HEK293 (cell line): ENCODE measurements at regions not wholly inside any gene's neighbourhood (a gene's known extent, or its start where the extent isn't known, plus 50 kb on each side); places are given as distances from the start of the nearest gene placed in this dataset.

Source experiments
- CTCF ChIP-seq: fragments of 450-650 bp; formaldehyde crosslinking; IDR thresholded peaks from 2 replicates; pipeline ENCODE4 v1.5.1; 2016; ENCODE audit warnings: missing biosample characterization, missing genetic modification characterization
- PBX3 ChIP-seq: sonication (generic); formaldehyde crosslinking; IDR thresholded peaks from 2 replicates; pipeline ENCODE4 v1.8.1; 2022; ENCODE audit warnings: mild to moderate bottlenecking, moderate library complexity, missing genetic modification reagents
- REST ChIP-seq: fragments of 450-650 bp; formaldehyde crosslinking; IDR thresholded peaks from 2 replicates; pipeline ENCODE4 v1.5.1; 2016; ENCODE audit warnings: missing biosample characterization, missing genetic modification characterization
- ZBTB21 ChIP-seq: fragments of 450-650 bp; formaldehyde crosslinking; IDR thresholded peaks from 2 replicates; pipeline ENCODE4 v1.5.1; 2017; ENCODE audit warnings: missing biosample characterization, missing genetic modification characterization
- ZBTB7A ChIP-seq: fragments of 450-650 bp; formaldehyde crosslinking; IDR thresholded peaks from 2 replicates; pipeline ENCODE4 v1.5.1; 2016; ENCODE audit warnings: low read depth, missing biosample characterization, missing genetic modification characterization
- ZNF121 ChIP-seq: fragments of 450-650 bp; formaldehyde crosslinking; IDR thresholded peaks from 2 replicates; pipeline ENCODE4 v1.5.1; 2016; ENCODE audit warnings: missing biosample characterization, missing genetic modification characterization
- ZNF23 ChIP-seq: fragments of 450-650 bp; formaldehyde crosslinking; IDR thresholded peaks from 2 replicates; pipeline ENCODE4 v1.5.1; 2016; ENCODE audit warnings: missing biosample characterization, missing genetic modification characterization, borderline replicate concordance
- ZNF513 ChIP-seq: fragments of 450-650 bp; IDR thresholded peaks from 2 replicates; pipeline ENCODE4 v1.5.1; 2018; ENCODE audit warnings: missing biosample characterization, missing genetic modification characterization
- ZNF548 ChIP-seq: fragments of 450-650 bp; formaldehyde crosslinking; IDR thresholded peaks from 2 replicates; pipeline ENCODE4 v1.5.1; 2016; ENCODE audit warnings: missing biosample characterization, missing genetic modification characterization
- ZNF664 ChIP-seq: fragments of 450-650 bp; formaldehyde crosslinking; IDR thresholded peaks from 2 replicates; pipeline ENCODE4 v1.5.1; 2016; ENCODE audit warnings: missing biosample characterization, missing genetic modification characterization
- ZSCAN30 ChIP-seq: fragments of 450-650 bp; IDR thresholded peaks from 2 replicates; pipeline ENCODE4 v1.5.1; 2018; ENCODE audit warnings: missing biosample characterization, mild to moderate bottlenecking, missing genetic modification characterization, moderate library complexity
- ZXDB ChIP-seq: fragments of 450-650 bp; formaldehyde crosslinking; IDR thresholded peaks from 2 replicates; pipeline ENCODE4 v1.5.1; 2016; ENCODE audit warnings: missing biosample characterization, missing genetic modification characterization

GRCh38 chr12:88720785-88721650, 140.7 kb upstream of the KITLG start:
- TF ChIP-seq CTCF (tag by site-specific recombination) (no peak), REST (no peak), ZNF664 (no peak), ZNF548 (tag by site-specific recombination) (no peak), ZNF121 (tag by site-specific recombination) (no peak), ZNF23 (tag by site-specific recombination) (no peak), ZBTB7A (tag by site-specific recombination) (no peak), ZSCAN30 (tag by site-specific recombination) (no peak), ZXDB (tag by site-specific recombination) (no peak), PBX3 (CRISPR knock-in tag) (no peak), ZNF513 (tag by site-specific recombination) (no peak), ZBTB21 (tag by site-specific recombination) (no peak)
